Glutamatergic neuron (in vitro differentiated cells): ENCODE measurements at regions not wholly inside any gene's neighbourhood (a gene's known extent, or its start where the extent isn't known, plus 50 kb on each side); places are given as distances from the start of the nearest gene placed in this dataset.

Experiments used
- DNase-seq: peaks from one replicate; pipeline ENCODE4 v3.0.0; 2022
- H3K27ac Mint-ChIP-seq: one replicate; pipeline ENCODE4 v1.8.0; 2020; ENCODE audit warnings: mild to moderate bottlenecking, mixed read lengths, inconsistent platforms; ENCODE audit not compliant: unreplicated experiment
- H3K27me3 Mint-ChIP-seq: one replicate; pipeline ENCODE4 v1.8.0; 2020; ENCODE audit warnings: mild to moderate bottlenecking, moderate library complexity, mixed read lengths, inconsistent platforms; ENCODE audit not compliant: unreplicated experiment
- H3K36me3 Mint-ChIP-seq: one replicate; pipeline ENCODE4 v1.8.0; 2020; ENCODE audit warnings: mild to moderate bottlenecking, mixed read lengths, inconsistent platforms; ENCODE audit not compliant: unreplicated experiment
- H3K4me1 Mint-ChIP-seq: one replicate; pipeline ENCODE4 v1.8.0; 2020; ENCODE audit warnings: mild to moderate bottlenecking, low read depth, mixed read lengths, inconsistent platforms; ENCODE audit not compliant: unreplicated experiment
- H3K4me3 Mint-ChIP-seq: one replicate; pipeline ENCODE4 v1.8.0; 2020; ENCODE audit warnings: mild to moderate bottlenecking, mixed read lengths, inconsistent platforms; ENCODE audit not compliant: unreplicated experiment
- H3K9me3 Mint-ChIP-seq: one replicate; pipeline ENCODE4 v1.8.0; 2020; ENCODE audit warnings: mild to moderate bottlenecking, moderate library complexity, mixed read lengths, inconsistent platforms; ENCODE audit not compliant: unreplicated experiment
- TF ChIP-seq, protein P1 (sequence below): fragments of 200-600 bp; sonication (generic); IDR thresholded peaks from one replicate; pipeline ENCODE4 v1.5.0; 2021; ENCODE audit not compliant: partially characterized antibody, unreplicated experiment

DNA sequence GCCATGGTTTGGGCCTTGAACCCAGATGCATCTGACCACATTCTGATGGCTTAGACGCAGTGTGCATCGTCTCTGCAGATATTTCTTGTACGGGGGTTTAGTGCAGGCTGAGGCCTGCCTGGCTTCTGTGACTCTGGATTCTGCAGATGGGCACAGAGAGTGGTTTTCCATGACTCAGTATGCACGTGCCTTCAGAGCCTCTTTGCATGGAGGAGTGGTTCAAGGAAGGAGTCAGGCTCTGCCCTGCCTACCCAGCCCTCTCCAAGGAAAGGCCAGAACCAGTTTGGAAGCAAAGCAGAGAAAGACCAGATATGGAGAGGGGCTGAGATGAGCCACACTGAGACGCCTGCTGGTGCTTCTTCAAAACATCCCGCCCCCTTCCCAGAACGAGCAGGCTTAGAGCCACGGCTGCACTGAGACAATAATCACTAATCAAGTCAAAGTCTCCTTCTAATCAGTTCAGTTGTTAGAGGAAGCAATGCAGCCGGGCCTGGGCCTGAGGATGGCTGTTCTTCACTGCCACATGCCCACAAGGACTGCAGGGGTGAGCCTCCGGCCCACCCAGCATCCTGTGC lies 308.9 kb downstream of the NXPE2 start:
- H3K4me1 Mint-ChIP-seq: peaks cover 4% of the 10 kb centered on the region
- H3K27ac Mint-ChIP-seq: no peak overlapping the region
- no peaks in the 10 kb centered on the region for H3K36me3 Mint-ChIP-seq
- TF ChIP-seq, protein P1, sequence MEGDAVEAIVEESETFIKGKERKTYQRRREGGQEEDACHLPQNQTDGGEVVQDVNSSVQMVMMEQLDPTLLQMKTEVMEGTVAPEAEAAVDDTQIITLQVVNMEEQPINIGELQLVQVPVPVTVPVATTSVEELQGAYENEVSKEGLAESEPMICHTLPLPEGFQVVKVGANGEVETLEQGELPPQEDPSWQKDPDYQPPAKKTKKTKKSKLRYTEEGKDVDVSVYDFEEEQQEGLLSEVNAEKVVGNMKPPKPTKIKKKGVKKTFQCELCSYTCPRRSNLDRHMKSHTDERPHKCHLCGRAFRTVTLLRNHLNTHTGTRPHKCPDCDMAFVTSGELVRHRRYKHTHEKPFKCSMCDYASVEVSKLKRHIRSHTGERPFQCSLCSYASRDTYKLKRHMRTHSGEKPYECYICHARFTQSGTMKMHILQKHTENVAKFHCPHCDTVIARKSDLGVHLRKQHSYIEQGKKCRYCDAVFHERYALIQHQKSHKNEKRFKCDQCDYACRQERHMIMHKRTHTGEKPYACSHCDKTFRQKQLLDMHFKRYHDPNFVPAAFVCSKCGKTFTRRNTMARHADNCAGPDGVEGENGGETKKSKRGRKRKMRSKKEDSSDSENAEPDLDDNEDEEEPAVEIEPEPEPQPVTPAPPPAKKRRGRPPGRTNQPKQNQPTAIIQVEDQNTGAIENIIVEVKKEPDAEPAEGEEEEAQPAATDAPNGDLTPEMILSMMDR: no peak
- DNase-seq: no peak
- no peaks in the 10 kb centered on the region for H3K27me3 Mint-ChIP-seq
- H3K9me3 Mint-ChIP-seq: peaks cover 1% of the 10 kb centered on the region
- no peak overlapping the region for H3K4me3 Mint-ChIP-seq

- H3K4me3 Mint-ChIP-seq: no peak overlapping the region
- H3K9me3 Mint-ChIP-seq: peaks cover 1% of the 10 kb centered on the region
- no peaks in the 10 kb centered on the region for H3K36me3 Mint-ChIP-seq
- H3K27me3 Mint-ChIP-seq: no peaks in the 10 kb centered on the region
- TF ChIP-seq, protein P1: no peak
- DNase-seq: no peak
- H3K27ac Mint-ChIP-seq: no peak overlapping the region
- peaks cover 4% of the 10 kb centered on the region for H3K4me1 Mint-ChIP-seq
Measured at GRCh38 chr11:114988644-114989043, 310.3 kb downstream of the NXPE2 start.

- TF ChIP-seq, protein P1: no peak
- Mint-ChIP-seq H3K4me3 (no peak overlapping the region), H3K27me3 (no peaks in the 10 kb centered on the region), H3K27ac (no peak overlapping the region), H3K4me1 (peaks cover 4% of the 10 kb centered on the region), H3K36me3 (no peaks in the 10 kb centered on the region), H3K9me3 (peaks cover 1% of the 10 kb centered on the region)
- DNase-seq: no peak
Measured at GRCh38 chr11:114989536-114989935, 311.2 kb downstream of the NXPE2 start.

DNA sequence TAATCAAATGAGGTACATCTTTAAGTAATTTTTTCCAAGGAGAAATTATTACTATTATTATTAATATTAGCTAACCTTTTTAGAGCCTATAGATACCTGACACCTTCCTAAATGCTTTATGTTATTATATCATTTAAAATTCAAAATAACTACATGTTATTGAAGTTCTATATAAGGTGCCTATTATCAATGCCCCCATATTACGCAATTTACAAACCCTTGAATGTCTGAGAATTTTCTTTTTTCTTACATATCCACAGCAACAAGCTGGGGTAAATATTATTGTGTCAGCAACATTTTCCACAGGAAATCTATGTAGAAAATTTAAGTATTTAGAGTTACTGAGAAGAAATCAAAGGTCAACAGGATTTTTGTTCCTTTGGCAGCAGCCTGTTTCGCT lies 327.3 kb downstream of the NXPE2 start:
- Mint-ChIP-seq H3K4me1 (peaks cover 3% of the 10 kb centered on the region), H3K36me3 (no peaks in the 10 kb centered on the region), H3K9me3 (no peaks in the 10 kb centered on the region), H3K27me3 (peaks cover 2% of the 10 kb centered on the region), H3K27ac (no peak overlapping the region), H3K4me3 (no peak overlapping the region)
- TF ChIP-seq, protein P1: no peak
- no peak for DNase-seq

DNA sequence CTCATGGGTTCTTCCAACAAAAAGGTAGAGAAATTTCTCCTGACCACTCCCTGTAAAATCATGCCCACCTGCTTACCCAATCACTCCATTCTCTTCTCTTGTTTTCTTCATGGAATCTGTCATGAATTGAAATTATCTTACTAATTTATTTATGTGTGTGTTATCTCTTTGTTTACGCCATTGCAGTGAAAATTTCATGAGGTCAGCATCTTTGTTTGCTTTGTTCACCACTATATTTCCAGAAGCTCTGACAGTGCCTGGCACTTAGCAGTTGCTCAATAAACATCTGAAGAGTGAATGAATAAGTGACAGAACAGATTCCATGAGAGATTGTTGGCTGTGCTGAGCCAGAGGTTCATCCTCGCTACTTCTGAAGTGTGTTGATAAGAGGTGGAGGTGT lies 329.5 kb downstream of the NXPE2 start:
- TF ChIP-seq, protein P1: no peak
- Mint-ChIP-seq H3K27me3 (peaks cover 2% of the 10 kb centered on the region), H3K4me1 (peaks cover 3% of the 10 kb centered on the region), H3K4me3 (no peak overlapping the region), H3K9me3 (no peaks in the 10 kb centered on the region), H3K36me3 (no peaks in the 10 kb centered on the region), H3K27ac (no peak overlapping the region)
- DNase-seq: no peak
